ENCODE measurements at regions not wholly inside any gene's neighbourhood (a gene's known extent, or its start where the extent isn't known, plus 50 kb on each side); places are given as distances from the start of the nearest gene placed in this dataset.

DNA sequence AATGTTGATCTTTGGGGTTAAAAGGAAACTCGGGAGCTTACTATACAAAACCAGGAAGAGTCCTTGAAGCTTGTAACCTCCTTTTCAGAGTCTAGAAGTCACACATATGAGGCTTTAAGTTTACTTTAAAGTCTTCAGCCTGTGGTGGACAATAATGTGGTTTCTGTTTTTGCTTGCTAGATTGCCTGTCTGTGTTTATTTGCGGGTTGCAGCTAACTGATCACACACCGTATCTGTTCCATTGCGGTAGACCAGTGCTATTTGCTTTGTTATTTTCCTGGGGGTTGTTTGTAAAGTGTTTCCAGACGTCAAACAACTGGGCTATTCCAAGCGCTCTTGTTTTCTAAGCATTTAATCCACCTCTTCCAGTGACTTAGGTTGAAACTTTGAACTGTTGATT is 143.0 kb upstream of the GYPA start:
- 94% methylated on average over 6 of the region's 6 CpGs; no CpG with 5 or more reads in 1 of the 2 experiments for WGBS, 2 experiments (ENCODE audit: extremely low coverage in 1 of 2, insufficient coverage in 1 of 2, insufficient read length in 1 of 2, insufficient replicate concordance in 2 of 2, low coverage in 1 of 2, low lambda C conversion rate in 2 of 2, missing lambda C conversion rate in 1 of 2)
- POLR2A ChIA-PET (ENCODE audit: partially characterized antibody): no interaction called here
- no peak overlapping the region for H3K14ac ChIP-seq (ENCODE audit: insufficient read length)

More for the DNA sequence above, 143.0 kb upstream of the GYPA start:
- Histone ChIP-seq H3K56ac (replicated peaks; ENCODE audit: insufficient read length, low read depth, low read length) (no peak overlapping the region), H2BK5ac (ENCODE audit: low read depth, low read length) (no peak overlapping the region), H3K4ac (replicated peaks; ENCODE audit: insufficient read length, low read depth, low read length) (no peak overlapping the region), H3K79me2 (ENCODE audit: control insufficient read depth in 1 of 2, insufficient read depth in 2 of 2, low read length in 2 of 2) (no peaks in the 10 kb centered on the region), H2BK20ac (ENCODE audit: low read length) (no peak overlapping the region), H3K79me1 (ENCODE audit: low read depth, low read length) (no peaks in the 10 kb centered on the region), H4K91ac (replicated peaks; ENCODE audit: insufficient read length, low read length) (no peak overlapping the region), H4K20me1 (replicated peaks in 1 of 2; ENCODE audit: control insufficient read depth in 1 of 2, insufficient read depth in 2 of 2, low read length in 2 of 2) (no peaks in the 10 kb centered on the region), H3K18ac (ENCODE audit: extremely low read depth, low read length) (no peak overlapping the region), H2AFZ (ENCODE audit: low read length) (peak overlapping the region; percentile 23; the same call in 1 of the 2 replicates), H3K4me1 (replicated peaks in 1 of 4; ENCODE audit: control insufficient read depth in 3 of 4, insufficient read depth in 4 of 4, low read length in 3 of 4) (no peaks in the 10 kb centered on the region), H2BK120ac (replicated peaks; ENCODE audit: low read depth, low read length) (no peak overlapping the region), H3K4me2 (ENCODE audit: insufficient read depth in 1 of 2, low read depth in 2 of 2, low read length in 2 of 2) (no peak overlapping the region), H3K9me3 (ENCODE audit: insufficient read depth in 2 of 2, low read depth in 1 of 2, low read length in 1 of 2) (no peaks in the 10 kb centered on the region), H3K4me3 (ENCODE audit: extremely low read depth in 1 of 4, insufficient read depth in 2 of 4, low read depth in 3 of 4, low read length in 4 of 4) (no peak overlapping the region), H2AK5ac (ENCODE audit: low read depth, low read length) (no peak overlapping the region), H2BK15ac (ENCODE audit: low read length) (no peak overlapping the region), H3K23ac (ENCODE audit: insufficient read length) (no peak overlapping the region), H3K27ac (ENCODE audit: low read depth, low read length) (no peak overlapping the region), H3K9ac (replicated peaks in 1 of 4; ENCODE audit: extremely low read depth in 1 of 4, low read depth in 3 of 4, low read length in 3 of 4) (no peak overlapping the region), H3K23me2 (ENCODE audit: low read depth, low read length) (no peaks in the 10 kb centered on the region), H3K27me3 (replicated peaks in 1 of 4; ENCODE audit: control insufficient read depth in 3 of 4, extremely low read depth in 1 of 4, insufficient read depth in 3 of 4, low read length in 3 of 4) (no peaks in the 10 kb centered on the region), H4K5ac (ENCODE audit: insufficient read length, low read depth, low read length) (no peak overlapping the region), H4K8ac (ENCODE audit: extremely low read depth, insufficient read depth, low read length) (no peak overlapping the region), H2BK12ac (ENCODE audit: low read depth, low read length) (no peak overlapping the region), H3K36me3 (ENCODE audit: control insufficient read depth in 2 of 4, insufficient read depth in 4 of 4, low read length in 3 of 4) (no peaks in the 10 kb centered on the region)
- TF ChIP-seq CHD1 (IDR thresholded peaks at IDR 0.05; ENCODE audit: low read depth, low read length): no peak
- no peak for TF ChIP-seq SIX5 (IDR thresholded peaks at IDR 0.05; ENCODE audit: low read depth, low read length)
- TF ChIP-seq KDM4A (IDR thresholded peaks at IDR 0.05; ENCODE audit: low read depth, low read length, severe bottlenecking): no peak
- TF ChIP-seq HDAC2 (IDR thresholded peaks at IDR 0.05; ENCODE audit: borderline replicate concordance in 1 of 2, low read depth in 2 of 2, low read length in 2 of 2): no peak
- no peak for TF ChIP-seq KDM5A (IDR thresholded peaks at IDR 0.05; ENCODE audit: low read length)
- TF ChIP-seq RNF2 (IDR thresholded peaks at IDR 0.05; ENCODE audit: borderline replicate concordance, low read depth, low read length, missing control alignments, poor library complexity, severe bottlenecking): no peak
- TF ChIP-seq SP4 (IDR thresholded peaks at IDR 0.05; ENCODE audit: low read length): no peak
- no peak for TF ChIP-seq RFX5 (IDR thresholded peaks at IDR 0.05; ENCODE audit: borderline replicate concordance, low read depth, low read length)
- TF ChIP-seq GTF2F1 (IDR thresholded peaks at IDR 0.05; ENCODE audit: borderline replicate concordance, low read depth, low read length): no peak
- TF ChIP-seq, protein P1, sequence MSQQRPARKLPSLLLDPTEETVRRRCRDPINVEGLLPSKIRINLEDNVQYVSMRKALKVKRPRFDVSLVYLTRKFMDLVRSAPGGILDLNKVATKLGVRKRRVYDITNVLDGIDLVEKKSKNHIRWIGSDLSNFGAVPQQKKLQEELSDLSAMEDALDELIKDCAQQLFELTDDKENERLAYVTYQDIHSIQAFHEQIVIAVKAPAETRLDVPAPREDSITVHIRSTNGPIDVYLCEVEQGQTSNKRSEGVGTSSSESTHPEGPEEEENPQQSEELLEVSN (IDR thresholded peaks at IDR 0.05): no peak
- TF ChIP-seq KDM1A (IDR thresholded peaks at IDR 0.05; ENCODE audit: borderline replicate concordance, low read length): no peak
- TF ChIP-seq RBBP5 (IDR thresholded peaks at IDR 0.05; ENCODE audit: borderline replicate concordance, low read depth, low read length): no peak
- TF ChIP-seq PHF8 (conservative IDR thresholded peaks at IDR 0.05; ENCODE audit: low read depth, low read length): no peak
- no peak for TF ChIP-seq ASH2L (IDR thresholded peaks at IDR 0.05; ENCODE audit: low read length)
- no peak for TF ChIP-seq CREB1 (IDR thresholded peaks at IDR 0.05)
- no peak for FAIRE-seq
- CTCF ChIA-PET (ENCODE audit: partially characterized antibody): no interaction called here
- no peak for DNase-seq (ENCODE audit: low read depth in 1 of 2, low spot score in 2 of 2)

All from H1 (cell line).